ENCODE measurements at regions not wholly inside any gene's neighbourhood (a gene's known extent, or its start where the extent isn't known, plus 50 kb on each side); places are given as distances from the start of the nearest gene placed in this dataset.

- TF ChIP-seq KDM5A (IDR thresholded peaks at IDR 0.05; ENCODE audit: low read length) (no peak), TBP (IDR thresholded peaks at IDR 0.05; ENCODE audit: low read depth, low read length) (no peak), CBX5 (IDR thresholded peaks at IDR 0.05; ENCODE audit: low read depth, low read length) (no peak), USF2 (IDR thresholded peaks at IDR 0.05; ENCODE audit: low read length) (no peak), GABPA (IDR thresholded peaks at IDR 0.05; ENCODE audit: borderline replicate concordance, insufficient read depth, low read length) (no peak), NANOG (IDR thresholded peaks at IDR 0.05; ENCODE audit: insufficient read depth, low read depth, low read length, poor library complexity, severe bottlenecking) (no peak)
Observed at GRCh38 chr9:87063246-87063645, 115.9 kb upstream of the GAS1 start (continued).
